Osteocyte (in vitro differentiated cells): ENCODE measurements at regions not wholly inside any gene's neighbourhood (a gene's known extent, or its start where the extent isn't known, plus 50 kb on each side); places are given as distances from the start of the nearest gene placed in this dataset.

Source experiments
- DNase-seq: peaks from one replicate; pipeline ENCODE4 v3.0.0; 2021; ENCODE audit warnings: mixed read lengths; ENCODE audit not compliant: unreplicated experiment; ENCODE audit errors: extremely low spot score
- H3K27ac Mint-ChIP-seq: one replicate; pipeline ENCODE4 v1.8.0; 2021; ENCODE audit warnings: mild to moderate bottlenecking, mixed read lengths; ENCODE audit not compliant: unreplicated experiment
- H3K27me3 Mint-ChIP-seq: one replicate; pipeline ENCODE4 v1.8.0; 2021; ENCODE audit warnings: mixed read lengths; ENCODE audit not compliant: unreplicated experiment
- H3K36me3 Mint-ChIP-seq: one replicate; pipeline ENCODE4 v1.8.0; 2021; ENCODE audit warnings: mixed read lengths; ENCODE audit not compliant: unreplicated experiment
- H3K4me1 Mint-ChIP-seq: one replicate; pipeline ENCODE4 v1.8.0; 2021; ENCODE audit warnings: mixed read lengths; ENCODE audit not compliant: unreplicated experiment
- H3K4me3 Mint-ChIP-seq: one replicate; pipeline ENCODE4 v1.8.0; 2021; ENCODE audit warnings: mild to moderate bottlenecking, moderate library complexity, mixed read lengths; ENCODE audit not compliant: unreplicated experiment
- H3K9me3 Mint-ChIP-seq: one replicate; pipeline ENCODE4 v1.8.0; 2021; ENCODE audit warnings: mixed read lengths; ENCODE audit not compliant: unreplicated experiment
- CTCF ChIP-seq: fragments of 200-600 bp; sonication (generic); IDR thresholded peaks from 2 replicates; pipeline ENCODE4 v1.5.0; 2021; ENCODE audit warnings: antibody characterized with exemption, mild to moderate bottlenecking, moderate library complexity

DNA sequence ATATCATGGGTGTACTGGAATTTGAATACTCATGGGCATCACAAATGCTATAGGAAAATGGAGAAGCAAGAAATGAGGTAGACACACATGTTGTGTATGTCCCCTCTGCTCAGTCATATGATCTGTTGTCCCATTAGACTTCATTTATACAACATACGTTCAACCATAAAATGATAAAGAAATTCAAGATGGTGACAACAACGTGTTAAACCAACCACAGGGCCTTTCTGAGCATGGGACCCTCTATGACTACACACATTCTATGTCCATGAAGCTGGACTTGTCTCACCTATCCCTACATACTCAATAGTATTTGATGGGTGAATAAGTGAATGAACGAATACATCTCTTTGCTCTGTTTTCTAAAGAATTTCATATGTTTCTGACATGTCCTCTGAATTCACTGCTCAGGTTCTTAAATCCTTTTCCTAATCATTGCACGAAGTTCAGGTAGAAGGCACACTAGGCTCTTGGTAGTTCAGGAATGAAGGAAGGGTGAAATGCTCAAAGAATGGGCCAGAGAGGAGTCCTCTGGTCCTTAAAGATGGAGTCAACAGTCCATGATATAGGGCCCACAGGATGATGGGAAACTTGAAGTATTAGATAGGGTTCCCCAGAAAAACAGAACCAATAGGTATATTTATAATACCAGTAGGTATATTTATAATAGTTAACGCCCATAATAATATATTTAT is 105.7 kb upstream of the PPM1H start:
- DNase-seq = no peak
- Mint-ChIP-seq H3K9me3 (no peaks in the 10 kb centered on the region), H3K4me3 (no peak overlapping the region), H3K27ac (no peak overlapping the region), H3K4me1 (no peaks in the 10 kb centered on the region), H3K36me3 (no peaks in the 10 kb centered on the region), H3K27me3 (no peaks in the 10 kb centered on the region)
- no peak for TF ChIP-seq CTCF

DNA sequence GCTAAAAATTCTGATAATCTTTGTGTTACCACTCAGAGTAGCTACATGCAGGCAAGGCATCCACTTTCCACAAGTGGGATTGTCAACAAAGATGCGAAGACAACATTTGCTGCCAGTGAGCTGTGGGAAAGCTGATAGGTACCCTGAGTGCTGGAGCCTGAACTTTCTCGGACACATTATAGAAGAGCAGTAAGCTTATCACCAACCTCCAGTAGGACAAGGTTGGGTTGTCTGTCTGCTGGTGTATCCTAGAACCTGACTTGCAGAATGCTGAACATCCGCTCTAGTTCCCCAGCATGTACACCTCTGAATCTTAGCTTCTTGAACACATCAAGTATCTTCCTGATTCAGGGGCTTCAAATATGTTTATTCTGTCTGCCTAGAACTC is 103.8 kb upstream of the PPM1H start:
- Mint-ChIP-seq H3K27ac (no peak overlapping the region), H3K9me3 (peaks cover 2% of the 10 kb centered on the region), H3K4me1 (no peaks in the 10 kb centered on the region), H3K36me3 (no peaks in the 10 kb centered on the region), H3K27me3 (no peaks in the 10 kb centered on the region), H3K4me3 (no peak overlapping the region)
- no peak for DNase-seq
- no peak for TF ChIP-seq CTCF

DNA sequence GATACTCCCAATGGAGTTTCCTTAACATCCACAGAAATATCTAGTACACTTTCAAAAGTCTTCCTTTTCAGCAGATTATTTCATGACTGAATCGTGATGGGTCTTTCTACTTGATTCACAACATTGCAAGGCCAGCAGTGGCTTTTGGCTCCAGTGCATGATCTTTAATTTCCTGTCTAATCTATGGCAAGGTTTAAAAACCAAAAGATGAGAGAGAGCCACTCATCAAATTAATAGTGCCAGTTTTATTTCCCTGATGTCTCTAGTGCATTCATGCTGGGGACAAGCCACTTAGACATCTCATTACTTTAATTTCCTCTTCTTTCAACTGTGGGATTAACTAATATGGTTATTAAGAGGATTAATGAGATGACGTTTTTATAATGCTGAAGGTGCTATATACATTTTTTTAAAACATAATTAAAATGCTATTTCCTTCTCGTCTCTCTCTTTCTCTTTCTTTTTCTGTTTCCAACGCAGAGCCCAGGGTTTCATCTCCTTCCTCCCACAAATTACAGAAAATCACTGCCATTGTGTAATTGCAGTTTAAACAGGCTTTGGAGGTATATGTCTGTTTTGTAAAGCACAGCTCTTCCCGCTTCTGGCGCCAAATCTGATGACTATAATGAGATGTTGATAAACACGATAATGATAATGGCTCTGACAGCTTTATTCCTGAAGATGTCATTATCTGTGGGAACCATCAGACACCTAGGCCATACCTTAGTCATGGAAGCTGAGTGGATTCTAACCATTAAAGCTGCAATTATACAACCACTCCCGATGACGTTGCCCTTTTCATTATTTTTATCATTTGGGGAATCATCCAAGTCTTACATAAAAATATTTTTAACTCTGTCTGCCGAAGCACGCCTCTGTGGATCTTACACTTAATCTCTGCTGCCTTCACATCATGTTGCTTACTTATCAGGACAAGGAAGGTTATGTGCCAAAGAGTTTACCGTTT is 103.1 kb upstream of the PPM1H start:
- Mint-ChIP-seq H3K4me1 (no peaks in the 10 kb centered on the region), H3K27ac (no peak overlapping the region), H3K9me3 (peaks cover 8% of the 10 kb centered on the region), H3K4me3 (no peak overlapping the region), H3K27me3 (no peaks in the 10 kb centered on the region), H3K36me3 (no peaks in the 10 kb centered on the region)
- TF ChIP-seq CTCF = no peak
- DNase-seq = no peak

GRCh38 chr12:63036974-63037335 is 102.0 kb upstream of the PPM1H start:
- no peak for DNase-seq
- H3K9me3 Mint-ChIP-seq = peaks cover 9% of the 10 kb centered on the region
- no peaks in the 10 kb centered on the region for H3K36me3 Mint-ChIP-seq
- H3K4me3 Mint-ChIP-seq = no peak overlapping the region
- no peaks in the 10 kb centered on the region for H3K27me3 Mint-ChIP-seq
- no peaks in the 10 kb centered on the region for H3K4me1 Mint-ChIP-seq
- no peak for TF ChIP-seq CTCF
- no peak overlapping the region for H3K27ac Mint-ChIP-seq
